ENCODE measurements at regions not wholly inside any gene's neighbourhood (a gene's known extent, or its start where the extent isn't known, plus 50 kb on each side); places are given as distances from the start of the nearest gene placed in this dataset.

DNA sequence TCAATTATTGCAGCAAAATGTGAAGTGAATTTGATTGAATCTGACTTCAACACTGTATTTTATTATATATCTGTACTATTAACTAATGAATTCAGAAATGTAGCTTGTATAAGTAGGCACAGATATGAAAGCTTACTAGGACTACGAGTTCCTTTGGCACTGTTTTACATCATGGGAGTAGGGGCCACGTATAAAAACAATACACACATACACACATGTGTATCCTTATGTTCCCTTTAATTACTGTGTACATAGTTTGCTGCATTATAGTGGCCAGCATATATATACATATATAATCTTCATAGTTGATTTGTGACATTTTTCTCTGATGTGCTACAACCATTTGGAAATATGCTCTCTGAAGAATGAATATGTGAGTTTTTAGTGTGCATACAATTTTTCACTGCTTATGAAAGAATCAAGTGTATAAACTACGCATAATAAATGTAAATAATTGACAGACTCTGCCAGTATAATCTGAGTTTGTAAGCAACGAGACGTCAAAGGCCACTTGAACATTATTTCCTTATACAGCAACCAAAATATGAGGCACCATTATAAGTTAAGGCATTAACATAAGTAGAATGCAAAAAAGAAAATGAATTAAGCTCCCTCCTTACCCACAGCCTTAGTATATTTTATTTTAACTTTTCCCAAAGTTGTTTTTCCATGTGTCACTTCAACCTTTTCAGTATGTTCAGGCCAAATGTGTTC lies 98.1 kb upstream of the GALNT5 start:
- TF ChIP-seq RARB (CRISPR knock-in tag; IDR thresholded peaks at IDR 0.05) (no peak), TOX (CRISPR knock-in tag; IDR thresholded peaks at IDR 0.05; ENCODE audit: borderline replicate concordance) (no peak), ARNTL (CRISPR knock-in tag; IDR thresholded peaks at IDR 0.05; ENCODE audit: borderline replicate concordance, low read depth) (no peak)
- TF ChIP-seq, protein P1, sequence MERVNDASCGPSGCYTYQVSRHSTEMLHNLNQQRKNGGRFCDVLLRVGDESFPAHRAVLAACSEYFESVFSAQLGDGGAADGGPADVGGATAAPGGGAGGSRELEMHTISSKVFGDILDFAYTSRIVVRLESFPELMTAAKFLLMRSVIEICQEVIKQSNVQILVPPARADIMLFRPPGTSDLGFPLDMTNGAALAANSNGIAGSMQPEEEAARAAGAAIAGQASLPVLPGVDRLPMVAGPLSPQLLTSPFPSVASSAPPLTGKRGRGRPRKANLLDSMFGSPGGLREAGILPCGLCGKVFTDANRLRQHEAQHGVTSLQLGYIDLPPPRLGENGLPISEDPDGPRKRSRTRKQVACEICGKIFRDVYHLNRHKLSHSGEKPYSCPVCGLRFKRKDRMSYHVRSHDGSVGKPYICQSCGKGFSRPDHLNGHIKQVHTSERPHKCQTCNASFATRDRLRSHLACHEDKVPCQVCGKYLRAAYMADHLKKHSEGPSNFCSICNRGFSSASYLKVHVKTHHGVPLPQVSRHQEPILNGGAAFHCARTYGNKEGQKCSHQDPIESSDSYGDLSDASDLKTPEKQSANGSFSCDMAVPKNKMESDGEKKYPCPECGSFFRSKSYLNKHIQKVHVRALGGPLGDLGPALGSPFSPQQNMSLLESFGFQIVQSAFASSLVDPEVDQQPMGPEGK (CRISPR knock-in tag; IDR thresholded peaks at IDR 0.05; ENCODE audit: borderline replicate concordance): no peak
- TF ChIP-seq, protein P2, sequence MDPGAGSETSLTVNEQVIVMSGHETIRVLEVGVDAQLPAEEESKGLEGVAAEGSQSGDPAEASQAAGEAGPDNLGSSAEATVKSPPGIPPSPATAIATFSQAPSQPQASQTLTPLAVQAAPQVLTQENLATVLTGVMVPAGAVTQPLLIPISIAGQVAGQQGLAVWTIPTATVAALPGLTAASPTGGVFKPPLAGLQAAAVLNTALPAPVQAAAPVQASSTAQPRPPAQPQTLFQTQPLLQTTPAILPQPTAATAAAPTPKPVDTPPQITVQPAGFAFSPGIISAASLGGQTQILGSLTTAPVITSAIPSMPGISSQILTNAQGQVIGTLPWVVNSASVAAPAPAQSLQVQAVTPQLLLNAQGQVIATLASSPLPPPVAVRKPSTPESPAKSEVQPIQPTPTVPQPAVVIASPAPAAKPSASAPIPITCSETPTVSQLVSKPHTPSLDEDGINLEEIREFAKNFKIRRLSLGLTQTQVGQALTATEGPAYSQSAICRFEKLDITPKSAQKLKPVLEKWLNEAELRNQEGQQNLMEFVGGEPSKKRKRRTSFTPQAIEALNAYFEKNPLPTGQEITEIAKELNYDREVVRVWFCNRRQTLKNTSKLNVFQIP (CRISPR knock-in tag; IDR thresholded peaks at IDR 0.05; ENCODE audit: borderline replicate concordance, low read depth): no peak
